ENCODE measurements at regions not wholly inside any gene's neighbourhood (a gene's known extent, or its start where the extent isn't known, plus 50 kb on each side); places are given as distances from the start of the nearest gene placed in this dataset.
"Not testable (repeated sequence)": the region's sequence is repeated elsewhere in the genome, so short reads cannot be mapped to it uniquely, and the experiment has no call there.

GRCh38 chr7:159321278-159321677 lies 176.6 kb upstream of the VIPR2 start:
- no peak for TF ChIP-seq CTCF (IDR thresholded peaks at IDR 0.05; ENCODE audit: low read depth, low read length)
- no peaks in the 10 kb centered on the region for H3K27me3 ChIP-seq (ENCODE audit: insufficient read depth, low read depth, severe bottlenecking)

GRCh38 chr7:159318682-159319351 lies 174.2 kb upstream of the VIPR2 start:
- Histone ChIP-seq H3K27me3 (ENCODE audit: insufficient read depth, low read depth, severe bottlenecking) (no peaks in the 10 kb centered on the region), H3K36me3 (no peaks in the 10 kb centered on the region), H3K9me3 (ENCODE audit: severe bottlenecking) (peaks cover 4% of the 10 kb centered on the region), H3K4me3 (ENCODE audit: low read depth, low read length) (no peak overlapping the region), H3K27ac (no peak overlapping the region)
- no peak for TF ChIP-seq CTCF (IDR thresholded peaks at IDR 0.05; ENCODE audit: low read depth, low read length)
- DNase-seq, result no peak

More at GRCh38 chr7:159321278-159321677, 176.6 kb upstream of the VIPR2 start:
- H3K36me3 ChIP-seq, result no peaks in the 10 kb centered on the region
- H3K9me3 ChIP-seq (ENCODE audit: severe bottlenecking), result peaks cover 4% of the 10 kb centered on the region
- DNase-seq, result no peak
- H3K27ac ChIP-seq, result no peak overlapping the region
- no peak overlapping the region for H3K4me3 ChIP-seq (ENCODE audit: low read depth, low read length)

GRCh38 chr7:159317294-159317693 lies 172.6 kb upstream of the VIPR2 start:
- H3K4me3 ChIP-seq (ENCODE audit: low read depth, low read length), result no peak overlapping the region
- TF ChIP-seq CTCF (IDR thresholded peaks at IDR 0.05; ENCODE audit: low read depth, low read length), result no peak
- DNase-seq, result no peak
- H3K27me3 ChIP-seq (ENCODE audit: insufficient read depth, low read depth, severe bottlenecking), result no peaks in the 10 kb centered on the region
- peaks cover 4% of the 10 kb centered on the region for H3K9me3 ChIP-seq (ENCODE audit: severe bottlenecking)
- no peak overlapping the region for H3K27ac ChIP-seq
- no peaks in the 10 kb centered on the region for H3K36me3 ChIP-seq

- DNase-seq, result no peak
- Histone ChIP-seq H3K9me3 (ENCODE audit: severe bottlenecking) (peaks cover 4% of the 10 kb centered on the region), H3K27me3 (ENCODE audit: insufficient read depth, low read depth, severe bottlenecking) (no peaks in the 10 kb centered on the region), H3K36me3 (no peaks in the 10 kb centered on the region), H3K27ac (peak overlapping the region; percentile 29; the same call in 1 of the 2 replicates), H3K4me3 (ENCODE audit: low read depth, low read length) (no peak overlapping the region)
- no peak for TF ChIP-seq CTCF (IDR thresholded peaks at IDR 0.05; ENCODE audit: low read depth, low read length)
These were observed 166.5 kb upstream of the VIPR2 start for GRCh38 chr7:159311172-159311494.

GRCh38 chr7:159310457-159311171 lies 165.9 kb upstream of the VIPR2 start:
- no peak overlapping the region for H3K4me3 ChIP-seq (ENCODE audit: low read depth, low read length)
- DNase-seq, result no peak
- peaks cover 4% of the 10 kb centered on the region for H3K9me3 ChIP-seq (ENCODE audit: severe bottlenecking)
- H3K27ac ChIP-seq, result peak overlapping the region; percentile 29; the same call in 1 of the 2 replicates
- no peak for TF ChIP-seq CTCF (IDR thresholded peaks at IDR 0.05; ENCODE audit: low read depth, low read length)
- H3K36me3 ChIP-seq, result no peaks in the 10 kb centered on the region
- H3K27me3 ChIP-seq (ENCODE audit: insufficient read depth, low read depth, severe bottlenecking), result no peaks in the 10 kb centered on the region

- not testable (repeated sequence) for DNase-seq; H3K9me3 ChIP-seq (ENCODE audit: severe bottlenecking)
These were observed 164.5 kb upstream of the VIPR2 start for GRCh38 chr7:159309214-159309613.

More at GRCh38 chr7:159309214-159309613, 164.5 kb upstream of the VIPR2 start:
- H3K36me3 ChIP-seq; H3K27me3 ChIP-seq (ENCODE audit: insufficient read depth, low read depth, severe bottlenecking); H3K27ac ChIP-seq; H3K4me3 ChIP-seq (ENCODE audit: low read depth, low read length): not testable (repeated sequence)

All from WERI-Rb-1 (cell line).